Endodermal cell (in vitro differentiated cells): ENCODE measurements at regions not wholly inside any gene's neighbourhood (a gene's known extent, or its start where the extent isn't known, plus 50 kb on each side); places are given as distances from the start of the nearest gene placed in this dataset.

Experiments
- DNase-seq: peaks from one replicate; pipeline ENCODE4 v3.0.0-alpha.2; 2017
- H3K27ac ChIP-seq: 2 replicates; pipeline ENCODE4 v1.5.1; 2013; ENCODE audit warnings: mild to moderate bottlenecking, low read depth, low read length, moderate library complexity
- H3K27me3 ChIP-seq: 2 replicates; pipeline ENCODE4 v1.6.1; 2013; ENCODE audit warnings: mild to moderate bottlenecking, low read length, moderate library complexity; ENCODE audit not compliant: insufficient read depth, control insufficient read depth, poor library complexity, severe bottlenecking
- H3K36me3 ChIP-seq: 2 replicates; pipeline ENCODE4 v1.7.0; 2013; ENCODE audit warnings: mild to moderate bottlenecking, low read length, moderate library complexity; ENCODE audit not compliant: control insufficient read depth, insufficient read depth
- H3K4me1 ChIP-seq: one replicate; pipeline ENCODE4 v1.7.0; 2013; ENCODE audit warnings: low read length; ENCODE audit not compliant: control insufficient read depth, insufficient read depth
- H3K4me3 ChIP-seq: 2 replicates; pipeline ENCODE4 v1.5.1; 2013; ENCODE audit warnings: mild to moderate bottlenecking, low read length, moderate library complexity
- H3K9ac ChIP-seq: 2 replicates; pipeline ENCODE4 v1.6.1; 2013; ENCODE audit warnings: mild to moderate bottlenecking, low read length, moderate library complexity; ENCODE audit not compliant: poor library complexity, severe bottlenecking; ENCODE audit errors: extremely low read depth
- H3K9me3 ChIP-seq: 2 replicates; pipeline ENCODE4 v1.6.1; 2013; ENCODE audit warnings: mild to moderate bottlenecking, low read length, moderate library complexity; ENCODE audit not compliant: control insufficient read depth
- H3K27ac Mint-ChIP-seq: 2 replicates; pipeline ENCODE4 v1.8.0; 2020; ENCODE audit warnings: mixed read lengths
- H3K27me3 Mint-ChIP-seq: 2 replicates; pipeline ENCODE4 v1.8.0; 2021; ENCODE audit warnings: mild to moderate bottlenecking, mixed read lengths; ENCODE audit not compliant: insufficient read depth
- H3K36me3 Mint-ChIP-seq: 2 replicates; pipeline ENCODE4 v1.8.0; 2020; ENCODE audit warnings: low read depth, mixed read lengths
- H3K4me1 Mint-ChIP-seq: 2 replicates; pipeline ENCODE4 v1.8.0; 2020; ENCODE audit warnings: mixed read lengths
- H3K4me3 Mint-ChIP-seq: 2 replicates; pipeline ENCODE4 v1.8.0; 2020; ENCODE audit warnings: mild to moderate bottlenecking, moderate library complexity, mixed read lengths
- H3K9me3 Mint-ChIP-seq: 2 replicates; pipeline ENCODE4 v1.8.0; 2020; ENCODE audit warnings: mild to moderate bottlenecking, mixed read lengths
- CTCF ChIP-seq: fragments of 200-600 bp; sonication (generic); conservative IDR thresholded peaks from 2 replicates; pipeline ENCODE4 v1.5.0; 2021; ENCODE audit warnings: antibody characterized with exemption, mild to moderate bottlenecking
- WGBS, 2 experiments: methylation state at CpG; one replicate each; pipeline versions ENCODE4 v1.1.5 to v1.1.7; 2013; ENCODE audit warnings: missing lambda C conversion rate in 2 of 2, mixed read lengths in 1 of 2; ENCODE audit not compliant: insufficient coverage in 1 of 2, insufficient read length in 1 of 2; 5-methylcytosine and 5-hydroxymethylcytosine counted together

GRCh38 chr7:12945901-12946300 is 258.5 kb downstream of the ARL4A start:
- Histone ChIP-seq H3K36me3 (no peaks in the 10 kb centered on the region), H3K27me3 (no peaks in the 10 kb centered on the region), H3K4me3 (no peak overlapping the region), H3K27ac (no peak overlapping the region), H3K9ac (no peak overlapping the region), H3K4me1 (peaks cover 7% of the 10 kb centered on the region), H3K9me3 (peaks cover 1% of the 10 kb centered on the region)
- H3K4me1 Mint-ChIP-seq: peaks cover 22% of the 10 kb centered on the region
- no peak overlapping the region for H3K27ac Mint-ChIP-seq
- WGBS, 2 experiments: 98 to 100% methylated on average over 1 to 2 of the region's 2 CpGs
- no peaks in the 10 kb centered on the region for H3K27me3 Mint-ChIP-seq
- DNase-seq: no peak
- peaks cover under 1% of the 10 kb centered on the region for H3K9me3 Mint-ChIP-seq
- H3K36me3 Mint-ChIP-seq: no peaks in the 10 kb centered on the region
- no peak for TF ChIP-seq CTCF
- no peak overlapping the region for H3K4me3 Mint-ChIP-seq

DNA sequence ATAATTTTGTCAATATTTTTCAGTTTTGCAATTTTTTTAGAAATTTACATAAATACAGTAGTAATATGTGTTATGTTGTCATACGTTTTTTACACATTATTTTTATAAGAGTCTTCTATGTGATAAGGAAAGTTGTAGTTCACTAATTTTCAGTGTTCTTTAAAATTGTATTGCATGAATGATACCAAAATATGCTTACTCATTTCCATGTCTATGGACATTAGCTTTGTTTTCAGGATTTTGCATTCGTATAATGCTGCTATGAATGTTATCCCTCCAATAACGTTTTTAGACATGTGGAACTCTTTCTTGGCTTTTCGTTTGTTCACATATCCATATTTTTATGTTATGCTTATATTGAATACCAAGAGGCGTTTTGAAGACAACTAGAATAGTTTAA is 260.0 kb downstream of the ARL4A start:
- Mint-ChIP-seq H3K9me3 (no peaks in the 10 kb centered on the region), H3K4me1 (peaks cover 21% of the 10 kb centered on the region), H3K27me3 (no peaks in the 10 kb centered on the region), H3K36me3 (no peaks in the 10 kb centered on the region), H3K4me3 (no peak overlapping the region), H3K27ac (no peak overlapping the region)
- 91 to 92% methylated on average over 1 to 2 of the region's 5 CpGs for WGBS, 2 experiments
- TF ChIP-seq CTCF: no peak
- Histone ChIP-seq H3K4me1 (peaks cover 7% of the 10 kb centered on the region), H3K9me3 (no peaks in the 10 kb centered on the region), H3K36me3 (no peaks in the 10 kb centered on the region), H3K4me3 (no peak overlapping the region), H3K9ac (no peak overlapping the region), H3K27ac (no peak overlapping the region), H3K27me3 (no peaks in the 10 kb centered on the region)
- DNase-seq: no peak

- no peak for DNase-seq
- no peaks in the 10 kb centered on the region for H3K27me3 ChIP-seq
- no peaks in the 10 kb centered on the region for H3K9me3 ChIP-seq
- H3K36me3 Mint-ChIP-seq: no peaks in the 10 kb centered on the region
- H3K36me3 ChIP-seq: no peaks in the 10 kb centered on the region
- no peaks in the 10 kb centered on the region for H3K9me3 Mint-ChIP-seq
- no peak overlapping the region for H3K9ac ChIP-seq
- peaks cover 9% of the 10 kb centered on the region for H3K4me1 Mint-ChIP-seq
- no peaks in the 10 kb centered on the region for H3K27me3 Mint-ChIP-seq
- H3K4me1 ChIP-seq: peaks cover 7% of the 10 kb centered on the region
- no peak overlapping the region for H3K4me3 Mint-ChIP-seq
- 76 to 90% methylated on average over 2 to 4 of the region's 4 CpGs for WGBS, 2 experiments
- TF ChIP-seq CTCF: no peak
- no peak overlapping the region for H3K4me3 ChIP-seq
- no peak overlapping the region for H3K27ac ChIP-seq
- peak overlapping the region; percentile 72 for H3K27ac Mint-ChIP-seq
These were observed 261.9 kb downstream of the ARL4A start for GRCh38 chr7:12949060-12949931.
